Testis (tissue), 2 donors: ENCODE measurements at regions not wholly inside any gene's neighbourhood (a gene's known extent, or its start where the extent isn't known, plus 50 kb on each side); places are given as distances from the start of the nearest gene placed in this dataset.

Source experiments
- DNase-seq: peaks from one replicate; pipeline ENCODE4 v3.0.0-alpha.2; 2019
- H3K27ac ChIP-seq, 2 donors: fragments of 200-600 bp; sonication (generic); one replicate each; pipeline ENCODE4 v1.5.1; 2019
- H3K27me3 ChIP-seq: fragments of 200-600 bp; sonication (generic); one replicate; pipeline ENCODE4 v1.5.1; 2019
- H3K36me3 ChIP-seq: fragments of 200-600 bp; sonication (generic); one replicate; pipeline ENCODE4 v1.5.1; 2017; ENCODE audit warnings: low read depth; ENCODE audit errors: missing control alignments
- H3K4me1 ChIP-seq: fragments of 200-600 bp; sonication (generic); one replicate; pipeline ENCODE4 v1.5.1; 2019
- H3K4me3 ChIP-seq, 2 donors: fragments of 200-600 bp; sonication (generic); one replicate each; pipeline ENCODE4 v1.5.1; 2017 to 2019
- H3K9me3 ChIP-seq: fragments of 200-600 bp; sonication (generic); one replicate; pipeline ENCODE4 v1.5.1; 2017
- POLR2A ChIP-seq: fragments of 450-650 bp; IDR thresholded peaks from one replicate; pipeline ENCODE4 v1.6.1; 2017; ENCODE audit warnings: antibody characterized with exemption, mild to moderate bottlenecking, moderate library complexity
- WGBS, 2 donors: methylation state at CpG; one replicate each; pipeline ENCODE4 v1.1.5; 2018; 5-methylcytosine and 5-hydroxymethylcytosine counted together
- intact Hi-C: fragments of 100-400 bp; cut with DNase I; formaldehyde crosslinking; loops from one replicate; pipeline ENCODE4 v1.15.1; 2023; ENCODE audit warnings: low total_unique reads
- TF ChIP-seq, protein P1 (sequence below), 3 experiments: fragments of 450-650 bp in 2 of 3; fragments of 200-600 bp in 1 of 3; sonication (generic) in 1 of 3; IDR thresholded peaks; one replicate each; pipeline ENCODE4 v1.5.1; 2016 to 2019; ENCODE audit warnings: antibody characterized with exemption in 3 of 3, mild to moderate bottlenecking in 2 of 3, moderate library complexity in 1 of 3

DNA sequence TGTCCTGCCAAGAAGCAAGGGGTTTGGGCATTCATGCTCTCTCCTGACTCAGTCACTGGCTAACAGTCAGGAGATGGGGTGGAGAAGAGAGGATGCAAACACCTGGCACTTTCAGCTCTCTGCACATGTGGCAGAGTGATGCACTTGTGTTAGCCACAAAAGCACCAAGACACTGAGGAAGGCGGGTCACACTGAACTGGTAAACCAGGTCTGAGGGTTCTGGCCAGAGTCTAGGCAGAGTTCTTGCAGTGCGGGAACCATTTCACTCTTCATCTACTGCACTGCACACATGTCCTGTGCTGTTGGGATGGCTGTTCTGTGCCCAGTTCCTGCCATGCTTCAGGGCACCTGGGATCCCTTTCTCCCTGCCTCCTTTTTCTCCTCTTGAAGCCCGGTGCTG is 157.1 kb upstream of the GDNF start:
- no peak overlapping the region for H3K27ac ChIP-seq
- no peaks in the 10 kb centered on the region for H3K9me3 ChIP-seq
- TF ChIP-seq, protein P1, sequence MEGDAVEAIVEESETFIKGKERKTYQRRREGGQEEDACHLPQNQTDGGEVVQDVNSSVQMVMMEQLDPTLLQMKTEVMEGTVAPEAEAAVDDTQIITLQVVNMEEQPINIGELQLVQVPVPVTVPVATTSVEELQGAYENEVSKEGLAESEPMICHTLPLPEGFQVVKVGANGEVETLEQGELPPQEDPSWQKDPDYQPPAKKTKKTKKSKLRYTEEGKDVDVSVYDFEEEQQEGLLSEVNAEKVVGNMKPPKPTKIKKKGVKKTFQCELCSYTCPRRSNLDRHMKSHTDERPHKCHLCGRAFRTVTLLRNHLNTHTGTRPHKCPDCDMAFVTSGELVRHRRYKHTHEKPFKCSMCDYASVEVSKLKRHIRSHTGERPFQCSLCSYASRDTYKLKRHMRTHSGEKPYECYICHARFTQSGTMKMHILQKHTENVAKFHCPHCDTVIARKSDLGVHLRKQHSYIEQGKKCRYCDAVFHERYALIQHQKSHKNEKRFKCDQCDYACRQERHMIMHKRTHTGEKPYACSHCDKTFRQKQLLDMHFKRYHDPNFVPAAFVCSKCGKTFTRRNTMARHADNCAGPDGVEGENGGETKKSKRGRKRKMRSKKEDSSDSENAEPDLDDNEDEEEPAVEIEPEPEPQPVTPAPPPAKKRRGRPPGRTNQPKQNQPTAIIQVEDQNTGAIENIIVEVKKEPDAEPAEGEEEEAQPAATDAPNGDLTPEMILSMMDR (IDR thresholded peaks at IDR 0.05): no peak
- TF ChIP-seq POLR2A: no peak
- WGBS, 2 donors: 90 to 97% methylated on average over 3 of the region's 3 CpGs
- no peaks in the 10 kb centered on the region for H3K36me3 ChIP-seq
- H3K4me3 ChIP-seq: no peak overlapping the region
- no peak for DNase-seq
- no peaks in the 10 kb centered on the region for H3K4me1 ChIP-seq
- intact Hi-C loops: no loop called here
- H3K27me3 ChIP-seq: no peaks in the 10 kb centered on the region

DNA sequence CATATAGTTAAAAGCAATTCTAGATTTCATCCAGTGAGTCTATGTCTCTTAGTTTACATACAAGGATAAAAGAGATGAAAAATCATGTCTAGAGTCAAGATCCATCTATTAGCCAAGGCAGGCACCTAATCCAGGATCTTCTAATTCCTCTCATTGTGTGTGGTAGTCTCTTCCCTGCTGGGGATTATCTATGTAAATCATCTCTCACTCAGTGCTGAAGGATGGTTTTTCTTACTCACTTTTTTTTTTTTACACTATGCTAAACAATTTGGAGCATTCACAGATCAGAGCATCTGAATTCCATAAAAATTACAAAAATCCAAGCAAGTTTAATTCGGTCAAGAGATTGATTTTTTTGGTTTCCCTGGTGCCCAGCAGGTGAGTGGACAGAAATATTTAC is 154.9 kb upstream of the GDNF start:
- WGBS, 2 donors: 88 to 89% methylated on average over 1 of the region's 1 CpG
- TF ChIP-seq, protein P1 (IDR thresholded peaks at IDR 0.05): no peak
- TF ChIP-seq POLR2A: no peak
- Histone ChIP-seq H3K4me1 (no peaks in the 10 kb centered on the region), H3K27ac (no peak overlapping the region), H3K27me3 (no peaks in the 10 kb centered on the region), H3K4me3 (no peak overlapping the region), H3K36me3 (no peaks in the 10 kb centered on the region), H3K9me3 (no peaks in the 10 kb centered on the region)
- DNase-seq: no peak
- intact Hi-C loops: no loop called here

DNA sequence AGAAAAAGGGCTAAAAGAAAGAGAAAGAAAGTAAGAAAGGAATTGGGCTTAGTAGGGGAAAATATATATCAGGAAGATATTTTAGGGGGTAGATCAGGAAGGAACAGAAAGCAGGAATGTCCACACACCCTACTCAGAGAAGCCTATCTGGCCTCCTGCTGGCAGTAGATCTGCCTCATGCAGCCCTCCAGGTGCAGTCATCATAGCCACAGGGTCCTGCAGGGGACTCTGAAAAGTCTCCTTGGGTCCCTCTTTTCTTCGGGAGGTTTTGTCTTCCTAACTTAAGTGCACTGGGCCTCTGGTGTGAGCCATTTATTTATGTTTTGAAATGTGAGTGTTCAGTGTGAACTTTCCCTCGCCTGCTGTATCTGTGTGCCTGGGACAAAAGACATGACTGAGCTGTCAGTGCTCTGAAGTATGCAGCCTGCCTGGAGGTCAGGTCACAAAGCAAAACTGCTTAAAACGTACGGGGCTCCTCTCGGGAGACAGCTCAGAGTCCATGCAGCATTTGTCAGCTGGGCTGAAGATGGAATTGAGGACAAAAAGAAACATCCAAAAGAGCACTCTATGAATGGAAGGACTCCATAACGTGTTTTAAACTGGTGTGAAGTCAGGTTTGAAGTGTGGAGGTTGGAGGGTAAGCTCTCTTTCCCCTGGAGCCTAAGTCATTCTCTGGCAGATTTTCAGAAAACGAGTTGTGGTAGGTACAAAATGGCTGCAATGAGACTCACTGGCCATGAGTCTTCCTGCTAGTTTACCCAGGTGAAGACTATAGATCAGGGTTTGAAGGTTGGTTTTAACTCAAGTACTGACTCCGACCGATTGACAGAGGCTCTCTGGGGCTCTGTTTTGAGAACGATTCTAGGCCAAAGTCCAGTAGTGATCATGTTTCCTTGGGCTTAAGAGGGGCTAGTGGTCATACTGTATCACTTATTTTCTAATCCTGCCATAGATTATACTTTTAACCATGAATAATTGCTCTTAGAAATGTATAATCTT is 151.8 kb upstream of the GDNF start:
- Histone ChIP-seq H3K27ac (no peak overlapping the region), H3K9me3 (no peaks in the 10 kb centered on the region), H3K36me3 (no peaks in the 10 kb centered on the region), H3K4me3 (no peak overlapping the region), H3K27me3 (no peaks in the 10 kb centered on the region), H3K4me1 (no peaks in the 10 kb centered on the region)
- DNase-seq: no peak
- TF ChIP-seq, protein P1 (IDR thresholded peaks at IDR 0.05): no peak
- no peak for TF ChIP-seq POLR2A
- WGBS, 2 donors: 50 to 68% methylated on average over 10 of the region's 10 CpGs
- intact Hi-C loops: no loop called here

DNA sequence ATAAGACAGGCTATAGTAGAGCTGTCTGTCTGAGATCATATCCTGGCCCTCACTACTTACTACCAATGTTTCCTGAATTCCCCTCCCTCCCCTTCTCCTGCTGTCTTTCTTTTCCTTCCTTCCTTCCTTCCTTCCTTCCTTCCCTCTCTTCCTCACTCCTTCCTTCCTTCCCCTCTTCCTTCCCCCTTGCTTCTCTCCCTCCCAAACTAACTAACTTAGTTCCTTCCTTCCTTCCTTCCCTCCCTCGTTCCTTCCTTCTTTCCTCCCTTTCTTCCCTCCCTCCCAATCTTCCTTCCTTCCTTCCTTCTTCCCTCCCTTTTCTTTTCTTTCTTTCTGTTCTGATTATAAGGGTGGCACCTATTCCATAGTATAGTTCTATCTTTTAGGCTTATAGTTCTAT is 150.0 kb upstream of the GDNF start:
- intact Hi-C loops: no loop called here
- no peak for TF ChIP-seq POLR2A
- TF ChIP-seq, protein P1 (IDR thresholded peaks at IDR 0.05): no peak
- DNase-seq: no peak
- Histone ChIP-seq H3K9me3 (no peaks in the 10 kb centered on the region), H3K36me3 (no peaks in the 10 kb centered on the region), H3K4me3 (no peak overlapping the region), H3K4me1 (no peaks in the 10 kb centered on the region), H3K27ac (no peak overlapping the region), H3K27me3 (no peaks in the 10 kb centered on the region)
- WGBS, 2 donors: 86 to 97% methylated on average over 1 of the region's 1 CpG
